Endothelial cell of umbilical vein (primary cell): ENCODE measurements at regions not wholly inside any gene's neighbourhood (a gene's known extent, or its start where the extent isn't known, plus 50 kb on each side); places are given as distances from the start of the nearest gene placed in this dataset.

ENCODE experiments used
- BruUV-seq: library from RNA; stranded (reverse); fragments of 400-500 nt; replicated peaks from 2 replicates; lab custom pipeline; 2021; lab: Mats Ljungman, UMichigan
- CTCF ChIA-PET: fragments of 300-600, 350-600 bp; sonication (Branson Sonifier 250); formaldehyde crosslinking; loops from one replicate; lab custom pipeline; 2021; ENCODE audit warnings: antibody characterized with exemption, inconsistent platforms; lab: Charles Lee
- POLR2A ChIA-PET: fragments of 300-600, 350-600 bp; sonication (Branson Sonifier 250); formaldehyde crosslinking; loops from one replicate; lab custom pipeline; 2021; ENCODE audit warnings: antibody characterized with exemption, inconsistent platforms; lab: Charles Lee
- DNase-seq: peaks from one replicate; pipeline ENCODE4 v3.0.0-alpha.2; 2011; ENCODE audit warnings: low read depth, low spot score
- FAIRE-seq: peaks from 2 replicates; lab custom pipeline; 2011; peaks lifted over from hg19 to GRCh38; lab: Jason Lieb, UNC
- H2AFZ ChIP-seq: 2 replicates; pipeline ENCODE4 v1.6.0; 2012; ENCODE audit warnings: low read depth, low read length, control low read depth, inconsistent platforms
- H3K27ac ChIP-seq: 2 replicates; pipeline ENCODE4 v1.5.1; 2011; ENCODE audit warnings: low read depth, mild to moderate bottlenecking, control low read depth, low read length, moderate library complexity; ENCODE audit not compliant: insufficient read depth
- H3K27me3 ChIP-seq, 2 experiments: 2 replicates each; pipeline versions ENCODE4 v1.6.0 to v1.6.1; 2011; ENCODE audit warnings: low read length in 2 of 2, mixed read lengths in 1 of 2; ENCODE audit not compliant: control insufficient read depth in 2 of 2, insufficient read depth in 2 of 2
- H3K36me3 ChIP-seq, 2 experiments: 2 replicates in 1 of 2; 3 replicates in 1 of 2; pipeline ENCODE4 v1.5.1; 2011; ENCODE audit warnings: low read length in 2 of 2, mild to moderate bottlenecking in 1 of 2, moderate library complexity in 1 of 2; ENCODE audit not compliant: control insufficient read depth in 2 of 2, insufficient read depth in 2 of 2; ENCODE audit errors: extremely low read depth in 1 of 2
- H3K4me1 ChIP-seq: 3 replicates; pipeline ENCODE4 v1.5.1; 2011; ENCODE audit warnings: mild to moderate bottlenecking, low read length; ENCODE audit not compliant: control insufficient read depth, insufficient read depth; ENCODE audit errors: extremely low read depth
- H3K4me2 ChIP-seq: 2 replicates; pipeline ENCODE4 v1.6.1; 2011; ENCODE audit warnings: low read length, control low read depth, mixed read lengths; ENCODE audit not compliant: insufficient read depth
- H3K4me3 ChIP-seq, 3 experiments: fragments of 200-600 bp in 1 of 3; sonication (generic), shearing (Covaris generic) in 1 of 3; replicated peaks in 1 of 3; 2 replicates each; pipeline ENCODE4 v1.5.1; 2011 to 2016; ENCODE audit warnings: control low read depth in 3 of 3, low read length in 3 of 3, mild to moderate bottlenecking in 2 of 3, inconsistent platforms in 1 of 3, low read depth in 1 of 3, moderate library complexity in 1 of 3; ENCODE audit not compliant: insufficient read depth in 1 of 3
- H3K79me2 ChIP-seq: 2 replicates; pipeline ENCODE4 v1.6.0; 2012; ENCODE audit warnings: low read length, inconsistent platforms; ENCODE audit not compliant: control insufficient read depth, insufficient read depth
- H3K9ac ChIP-seq: replicated peaks from 2 replicates; pipeline ENCODE3; 2011; ENCODE audit warnings: low read length, control low read depth; ENCODE audit not compliant: insufficient read depth; ENCODE audit errors: extremely low read depth
- H3K9me1 ChIP-seq: replicated peaks from 3 replicates; pipeline ENCODE4 v1.6.0; 2011; ENCODE audit warnings: mild to moderate bottlenecking, low read length; ENCODE audit not compliant: control insufficient read depth, insufficient read depth; ENCODE audit errors: extremely low read depth
- H3K9me3 ChIP-seq: replicated peaks from 2 replicates; pipeline ENCODE4 v1.5.1; 2012; ENCODE audit warnings: low read length, inconsistent platforms; ENCODE audit not compliant: control insufficient read depth, insufficient read depth
- H4K20me1 ChIP-seq: replicated peaks from 2 replicates; pipeline ENCODE3; 2011; ENCODE audit warnings: mild to moderate bottlenecking, low read length; ENCODE audit not compliant: control insufficient read depth, insufficient read depth; ENCODE audit errors: extremely low read depth
- EZH2 ChIP-seq: IDR thresholded peaks from 2 replicates; pipeline ENCODE4 v1.6.1; 2012; ENCODE audit warnings: borderline replicate concordance, low read depth, mild to moderate bottlenecking, moderate library complexity, low read length, inconsistent platforms; ENCODE audit not compliant: severe bottlenecking
- FOS ChIP-seq: IDR thresholded peaks from 2 replicates; pipeline ENCODE4 v1.6.1; 2011; ENCODE audit warnings: mild to moderate bottlenecking, low read length, moderate library complexity, borderline replicate concordance; ENCODE audit not compliant: insufficient read depth
- GATA2 ChIP-seq: IDR thresholded peaks from 2 replicates; pipeline ENCODE4 v1.7.0; 2011; ENCODE audit warnings: low read depth, mild to moderate bottlenecking, moderate library complexity, mixed read lengths, low read length; ENCODE audit not compliant: insufficient read length, insufficient read depth
- JUN ChIP-seq: IDR thresholded peaks from 2 replicates; pipeline ENCODE4 v1.6.1; 2011; ENCODE audit warnings: borderline replicate concordance, low read depth; ENCODE audit not compliant: insufficient read length, insufficient read depth
- MYC ChIP-seq: IDR thresholded peaks from one replicate; pipeline ENCODE4 v1.6.1; 2011; ENCODE audit warnings: mild to moderate bottlenecking, low read depth, low read length
- POLR2A ChIP-seq: IDR thresholded peaks from 2 replicates; pipeline ENCODE4 v1.6.1; 2012; ENCODE audit warnings: low read depth, mild to moderate bottlenecking, control low read depth, low read length
- POLR2AphosphoS5 ChIP-seq: IDR thresholded peaks from 2 replicates; pipeline ENCODE4 v1.6.1; 2012; ENCODE audit warnings: low read depth, mild to moderate bottlenecking, control low read depth, low read length, moderate library complexity; ENCODE audit not compliant: insufficient read depth
- dilution Hi-C: fragments of 300-500 bp; cut with MboI; formaldehyde crosslinking; loops from one replicate; pipeline ENCODE4 v1.15.0; 2019; ENCODE audit warnings: low sequenced_read_pairs; ENCODE audit not compliant: extremely low pct_ligation_motif_present
- intact Hi-C: fragments of 100-400 bp; cut with micrococcal nuclease; formaldehyde crosslinking; loops from one replicate; pipeline ENCODE4 v1.10.0; 2022
- TF ChIP-seq, protein P1 (sequence below), 2 donors: IDR thresholded peaks; 1 replicate in 1 of 2; 2 replicates in 1 of 2; pipeline ENCODE4 v1.5.1; 2011; ENCODE audit warnings: low read length in 2 of 2, mild to moderate bottlenecking in 2 of 2, moderate library complexity in 2 of 2, control low read depth in 1 of 2, inconsistent platforms in 1 of 2, low read depth in 1 of 2; ENCODE audit not compliant: insufficient read depth in 1 of 2; ENCODE audit errors: extremely low read depth in 1 of 2
- TF ChIP-seq, protein P2 (sequence below): IDR thresholded peaks from 2 replicates; pipeline ENCODE4 v1.6.1; 2011; ENCODE audit not compliant: insufficient read depth, insufficient read length

DNA sequence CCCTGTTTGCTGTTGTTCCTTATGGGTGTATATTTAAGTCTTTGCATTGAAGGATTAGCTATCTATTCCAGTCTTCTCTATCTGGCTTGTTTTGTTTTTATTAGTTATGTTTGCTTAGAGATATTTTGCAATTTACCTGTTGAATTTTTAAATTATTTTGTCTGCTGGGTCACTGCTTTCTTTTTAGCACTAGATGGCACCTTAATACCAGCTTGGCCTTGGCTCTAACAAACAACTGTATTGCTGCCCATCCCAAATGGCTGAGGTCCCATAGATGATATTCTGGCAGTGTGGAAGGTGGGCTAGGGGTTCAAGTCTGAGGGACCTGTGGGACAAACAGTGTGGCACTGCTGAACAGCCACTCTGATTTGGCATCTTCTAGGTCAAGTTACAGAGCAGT, 144.0 kb upstream of the FBXO33 start:
- no peaks in the 10 kb centered on the region for H4K20me1 ChIP-seq
- no peak for DNase-seq
- H3K4me1 ChIP-seq = no peaks in the 10 kb centered on the region
- H3K4me3 ChIP-seq = no peak overlapping the region
- H2AFZ ChIP-seq = no peak overlapping the region
- no peak overlapping the region for H3K9ac ChIP-seq
- no peak overlapping the region for H3K4me2 ChIP-seq
- intact Hi-C loops (no loop called here), dilution Hi-C loops (no loop called here)
- FAIRE-seq = no peak
- H3K9me1 ChIP-seq = no peaks in the 10 kb centered on the region
- ChIA-PET POLR2A (no interaction called here), CTCF (no interaction called here)
- no peaks in the 10 kb centered on the region for H3K79me2 ChIP-seq
- no peaks in the 10 kb centered on the region for H3K9me3 ChIP-seq
- BruUV-seq = no TSS peak
- no peaks in the 10 kb centered on the region for H3K27me3 ChIP-seq
- H3K36me3 ChIP-seq = no peaks in the 10 kb centered on the region
- no peak overlapping the region for H3K27ac ChIP-seq
- TF ChIP-seq FOS (no peak), POLR2AphosphoS5 (no peak), EZH2 (no peak), JUN (no peak), MYC (no peak), GATA2 (no peak), POLR2A (no peak)
- TF ChIP-seq, protein P1, sequence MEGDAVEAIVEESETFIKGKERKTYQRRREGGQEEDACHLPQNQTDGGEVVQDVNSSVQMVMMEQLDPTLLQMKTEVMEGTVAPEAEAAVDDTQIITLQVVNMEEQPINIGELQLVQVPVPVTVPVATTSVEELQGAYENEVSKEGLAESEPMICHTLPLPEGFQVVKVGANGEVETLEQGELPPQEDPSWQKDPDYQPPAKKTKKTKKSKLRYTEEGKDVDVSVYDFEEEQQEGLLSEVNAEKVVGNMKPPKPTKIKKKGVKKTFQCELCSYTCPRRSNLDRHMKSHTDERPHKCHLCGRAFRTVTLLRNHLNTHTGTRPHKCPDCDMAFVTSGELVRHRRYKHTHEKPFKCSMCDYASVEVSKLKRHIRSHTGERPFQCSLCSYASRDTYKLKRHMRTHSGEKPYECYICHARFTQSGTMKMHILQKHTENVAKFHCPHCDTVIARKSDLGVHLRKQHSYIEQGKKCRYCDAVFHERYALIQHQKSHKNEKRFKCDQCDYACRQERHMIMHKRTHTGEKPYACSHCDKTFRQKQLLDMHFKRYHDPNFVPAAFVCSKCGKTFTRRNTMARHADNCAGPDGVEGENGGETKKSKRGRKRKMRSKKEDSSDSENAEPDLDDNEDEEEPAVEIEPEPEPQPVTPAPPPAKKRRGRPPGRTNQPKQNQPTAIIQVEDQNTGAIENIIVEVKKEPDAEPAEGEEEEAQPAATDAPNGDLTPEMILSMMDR (IDR thresholded peaks at IDR 0.05; ENCODE audit: extremely low read depth in 1 of 2, insufficient read depth in 1 of 2, low read depth in 1 of 2, low read length in 2 of 2) = no peak
- TF ChIP-seq, protein P2, sequence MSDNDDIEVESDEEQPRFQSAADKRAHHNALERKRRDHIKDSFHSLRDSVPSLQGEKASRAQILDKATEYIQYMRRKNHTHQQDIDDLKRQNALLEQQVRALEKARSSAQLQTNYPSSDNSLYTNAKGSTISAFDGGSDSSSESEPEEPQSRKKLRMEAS = no peak
